ENCODE measurements at regions not wholly inside any gene's neighbourhood (a gene's known extent, or its start where the extent isn't known, plus 50 kb on each side); places are given as distances from the start of the nearest gene placed in this dataset.

- Histone ChIP-seq H2AFZ (ENCODE audit: low read depth, low read length, poor library complexity, severe bottlenecking) (no peak overlapping the region), H3K36me3 (ENCODE audit: control insufficient read depth in 1 of 2, insufficient read depth in 2 of 2, low read length in 2 of 2) (no peaks in the 10 kb centered on the region), H3K9me2 (ENCODE audit: insufficient read depth) (no peaks in the 10 kb centered on the region), H3K27me3 (ENCODE audit: insufficient read depth, low read length) (no peaks in the 10 kb centered on the region), H3K79me2 (ENCODE audit: insufficient read depth, low read length) (no peaks in the 10 kb centered on the region), H3K4me1 (ENCODE audit: control insufficient read depth in 1 of 2, insufficient read depth in 2 of 2, low read length in 2 of 2) (no peaks in the 10 kb centered on the region), H3K4me3 (replicated peaks in 1 of 2; ENCODE audit: low read depth in 1 of 2, low read length in 2 of 2) (no peak overlapping the region), H3K9ac (ENCODE audit: low read length) (no peak overlapping the region), H4K20me1 (ENCODE audit: insufficient read depth) (no peaks in the 10 kb centered on the region), H3K27ac (ENCODE audit: low read depth, low read length) (no peak overlapping the region), H3K4me2 (ENCODE audit: low read length) (no peak overlapping the region), H3K9me3 (ENCODE audit: control insufficient read depth in 1 of 2, insufficient read depth in 1 of 2, low read depth in 1 of 2, low read length in 2 of 2) (no peaks in the 10 kb centered on the region)
- ATAC-seq (no peak), DNase-seq (ENCODE audit: low read depth, low spot score) (no peak)
- CTCF ChIA-PET: no interaction called here
- no TSS peak for BruUV-seq (replicated peaks)
- intact Hi-C loops (cut with micrococcal nuclease): no loop called here
- POLR2A ChIA-PET: no interaction called here
- TF ChIP-seq FOSL1 (IDR thresholded peaks at IDR 0.05; ENCODE audit: low read depth): no peak
- TF ChIP-seq EZH2 (IDR thresholded peaks at IDR 0.05): no peak
- TF ChIP-seq, protein P1, sequence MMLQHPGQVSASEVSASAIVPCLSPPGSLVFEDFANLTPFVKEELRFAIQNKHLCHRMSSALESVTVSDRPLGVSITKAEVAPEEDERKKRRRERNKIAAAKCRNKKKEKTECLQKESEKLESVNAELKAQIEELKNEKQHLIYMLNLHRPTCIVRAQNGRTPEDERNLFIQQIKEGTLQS (IDR thresholded peaks at IDR 0.05): no peak
- TF ChIP-seq, protein P2, sequence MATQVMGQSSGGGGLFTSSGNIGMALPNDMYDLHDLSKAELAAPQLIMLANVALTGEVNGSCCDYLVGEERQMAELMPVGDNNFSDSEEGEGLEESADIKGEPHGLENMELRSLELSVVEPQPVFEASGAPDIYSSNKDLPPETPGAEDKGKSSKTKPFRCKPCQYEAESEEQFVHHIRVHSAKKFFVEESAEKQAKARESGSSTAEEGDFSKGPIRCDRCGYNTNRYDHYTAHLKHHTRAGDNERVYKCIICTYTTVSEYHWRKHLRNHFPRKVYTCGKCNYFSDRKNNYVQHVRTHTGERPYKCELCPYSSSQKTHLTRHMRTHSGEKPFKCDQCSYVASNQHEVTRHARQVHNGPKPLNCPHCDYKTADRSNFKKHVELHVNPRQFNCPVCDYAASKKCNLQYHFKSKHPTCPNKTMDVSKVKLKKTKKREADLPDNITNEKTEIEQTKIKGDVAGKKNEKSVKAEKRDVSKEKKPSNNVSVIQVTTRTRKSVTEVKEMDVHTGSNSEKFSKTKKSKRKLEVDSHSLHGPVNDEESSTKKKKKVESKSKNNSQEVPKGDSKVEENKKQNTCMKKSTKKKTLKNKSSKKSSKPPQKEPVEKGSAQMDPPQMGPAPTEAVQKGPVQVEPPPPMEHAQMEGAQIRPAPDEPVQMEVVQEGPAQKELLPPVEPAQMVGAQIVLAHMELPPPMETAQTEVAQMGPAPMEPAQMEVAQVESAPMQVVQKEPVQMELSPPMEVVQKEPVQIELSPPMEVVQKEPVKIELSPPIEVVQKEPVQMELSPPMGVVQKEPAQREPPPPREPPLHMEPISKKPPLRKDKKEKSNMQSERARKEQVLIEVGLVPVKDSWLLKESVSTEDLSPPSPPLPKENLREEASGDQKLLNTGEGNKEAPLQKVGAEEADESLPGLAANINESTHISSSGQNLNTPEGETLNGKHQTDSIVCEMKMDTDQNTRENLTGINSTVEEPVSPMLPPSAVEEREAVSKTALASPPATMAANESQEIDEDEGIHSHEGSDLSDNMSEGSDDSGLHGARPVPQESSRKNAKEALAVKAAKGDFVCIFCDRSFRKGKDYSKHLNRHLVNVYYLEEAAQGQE (IDR thresholded peaks at IDR 0.05; ENCODE audit: low read depth): no peak
- TF ChIP-seq SRF (IDR thresholded peaks at IDR 0.05; ENCODE audit: low read depth): no peak
- no peak for TF ChIP-seq CBX3 (IDR thresholded peaks at IDR 0.05; ENCODE audit: low read depth)
- no peak for TF ChIP-seq ELF1 (IDR thresholded peaks at IDR 0.05; ENCODE audit: borderline replicate concordance, low read depth)
- no peak for TF ChIP-seq SIN3A (IDR thresholded peaks at IDR 0.05; ENCODE audit: low read depth)
- RAD21 ChIA-PET (ENCODE audit: low non-redundant PET in 1 of 2, low total read pairs in 2 of 2, uncharacterized antibody in 2 of 2, unreplicated experiment in 2 of 2): no interaction called here
Observed at GRCh38 chr7:17709599-17709998, 230.7 kb downstream of the SNX13 start.
